Stimulated activated CD8-positive, alpha-beta memory T cell treated with anti-CD3 and anti-CD28 coated beads, Interleukin-15, amount 100 ng/mL, for 1 hour (primary cell): ENCODE measurements at regions not wholly inside any gene's neighbourhood (a gene's known extent, or its start where the extent isn't known, plus 50 kb on each side); places are given as distances from the start of the nearest gene placed in this dataset.
"Not testable (repeated sequence)": the region's sequence is repeated elsewhere in the genome, so short reads cannot be mapped to it uniquely, and the experiment has no call there.

ENCODE experiments used
- DNase-seq: peaks from one replicate; pipeline ENCODE4 v3.0.0-alpha.2; 2020; ENCODE audit warnings: low read depth

- no peak for DNase-seq
Measured at GRCh38 chr2:240374085-240374907, 61.2 kb upstream of the GPC1 start.

- no peak for DNase-seq
Measured at GRCh38 chr2:240375024-240375645, 60.3 kb upstream of the GPC1 start.

- DNase-seq = no peak
Measured at GRCh38 chr2:240376739-240377138, 58.7 kb upstream of the GPC1 start.

- DNase-seq = no peak
Measured at GRCh38 chr2:240377366-240377765, 58.1 kb upstream of the GPC1 start.

- no peak for DNase-seq
Measured at GRCh38 chr2:240379089-240379636, 56.3 kb upstream of the GPC1 start.

- no peak for DNase-seq
Measured at GRCh38 chr2:240383099-240383758, 52.2 kb upstream of the GPC1 start.

GRCh38 chr2:240383871-240384700, 51.4 kb upstream of the GPC1 start:
- no peak for DNase-seq

GRCh38 chr2:240384711-240385450, 50.6 kb upstream of the GPC1 start:
- no peak for DNase-seq

GRCh38 chr2:240385451-240386161, 49.9 kb upstream of the GPC1 start:
- not testable (repeated sequence) for DNase-seq
